Medulla oblongata (tissue), 1 donor: ENCODE measurements at regions not wholly inside any gene's neighbourhood (a gene's known extent, or its start where the extent isn't known, plus 50 kb on each side); places are given as distances from the start of the nearest gene placed in this dataset.
"Not testable (repeated sequence)": the region's sequence is repeated elsewhere in the genome, so short reads cannot be mapped to it uniquely, and the experiment has no call there.

Experiments
- DNase-seq: peaks from one replicate; pipeline ENCODE4 v3.0.0-alpha.2; 2015; ENCODE audit errors: extremely low spot score

- not testable (repeated sequence) for DNase-seq
Measured at GRCh38 chr2:85941490-85941889, 52.7 kb upstream of the ST3GAL5 start.

GRCh38 chr2:85939131-85939530, 50.3 kb upstream of the ST3GAL5 start:
- no peak for DNase-seq
